Stimulated activated CD8-positive, alpha-beta memory T cell treated with anti-CD3 and anti-CD28 coated beads, Interleukin-15, amount 100 ng/mL, for 48 hours (primary cell): ENCODE measurements at regions not wholly inside any gene's neighbourhood (a gene's known extent, or its start where the extent isn't known, plus 50 kb on each side); places are given as distances from the start of the nearest gene placed in this dataset.

ENCODE experiments used
- DNase-seq, 2 donors: peaks; one replicate each; pipeline ENCODE4 v3.0.0-alpha.2; 2020; ENCODE audit warnings: low read depth in 2 of 2

- DNase-seq = no peak
Observed at GRCh38 chr1:55716610-55717009, 501.4 kb upstream of the USP24 start.

DNA sequence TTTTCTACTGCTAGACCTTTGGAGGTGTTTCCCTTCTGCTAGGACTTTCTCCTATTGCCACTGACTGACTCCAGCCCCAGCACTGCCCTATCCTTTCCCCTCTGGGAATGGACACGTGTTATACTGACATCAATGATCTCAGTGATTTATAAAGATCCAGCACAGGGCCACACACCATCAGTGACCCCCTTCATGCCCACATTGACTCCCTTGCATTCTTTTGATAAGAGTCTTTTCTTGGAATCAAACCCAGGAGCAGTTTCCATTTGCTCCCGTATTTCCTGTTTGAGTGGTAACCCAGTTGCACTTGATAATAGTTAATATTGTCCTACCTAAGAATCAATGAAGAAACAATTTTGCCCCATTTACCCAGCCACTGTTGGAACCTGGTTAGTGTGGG lies 501.0 kb upstream of the USP24 start:
- DNase-seq = no peak

- DNase-seq = no peak
Observed at GRCh38 chr1:55714230-55714629, 499.1 kb upstream of the USP24 start.

- no peak for DNase-seq
Observed at GRCh38 chr1:55713516-55713915, 498.4 kb upstream of the USP24 start.

DNA sequence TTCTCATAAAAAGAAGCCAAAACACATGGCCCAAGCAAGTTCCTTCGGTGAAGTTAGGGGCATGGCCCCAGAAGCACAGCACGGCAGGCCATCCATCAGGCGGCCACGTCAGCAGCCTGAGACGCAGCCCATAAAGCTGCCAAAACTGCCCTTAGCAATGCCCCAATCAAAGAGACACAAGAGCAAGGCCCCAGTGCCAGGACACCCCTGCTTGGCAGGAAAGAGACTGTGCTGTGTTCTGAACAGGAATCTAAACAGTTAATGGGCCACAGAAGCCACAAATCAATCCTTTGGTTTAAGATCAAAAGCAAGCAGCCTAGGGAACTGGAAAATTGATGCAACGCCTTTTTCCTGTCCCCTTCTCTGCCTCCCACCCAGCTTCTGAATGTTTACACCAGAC lies 497.0 kb upstream of the USP24 start:
- DNase-seq = no peak

DNA sequence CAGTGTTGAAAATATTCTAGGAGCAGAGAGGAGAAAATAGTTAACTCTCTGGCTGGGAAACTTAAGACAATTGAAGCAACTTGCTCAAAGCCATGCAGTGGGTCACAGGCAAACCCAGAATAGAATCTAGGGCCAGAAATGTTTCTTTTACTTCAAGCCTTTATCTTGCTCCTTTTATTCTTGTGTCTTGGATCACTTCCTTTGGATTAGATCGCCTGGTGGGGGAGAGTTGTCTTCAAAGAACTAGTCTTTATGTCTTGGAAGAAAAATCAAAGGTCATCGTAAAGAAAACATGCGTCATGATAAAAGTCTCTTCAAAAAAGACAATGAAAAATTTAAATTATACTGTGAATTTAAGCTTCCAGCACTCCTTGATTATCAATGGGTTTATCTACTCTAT lies 493.6 kb upstream of the USP24 start:
- DNase-seq = no peak

GRCh38 chr1:55707846-55708245 lies 492.7 kb upstream of the USP24 start:
- no peak for DNase-seq

- DNase-seq = no peak
Observed at GRCh38 chr1:55707196-55707595, 492.0 kb upstream of the USP24 start.

DNA sequence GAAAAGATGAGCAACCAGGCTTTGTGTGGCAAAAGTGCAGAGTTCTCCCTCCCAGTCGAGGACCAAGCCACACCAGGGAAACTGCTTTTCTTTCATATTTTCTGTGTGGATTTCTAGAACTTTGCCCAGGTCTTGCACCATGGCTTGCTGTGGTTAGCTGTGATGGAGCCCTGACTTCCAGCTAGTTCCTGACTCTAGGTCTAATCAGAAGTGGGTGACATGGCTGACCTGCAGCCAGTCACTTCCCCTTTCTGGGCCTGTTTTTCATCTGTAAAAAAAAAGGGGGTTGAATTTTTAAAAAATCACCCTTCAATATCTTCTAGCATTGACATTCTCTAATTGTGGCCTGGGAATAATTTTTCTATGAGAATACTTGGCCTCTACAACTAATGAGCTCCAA lies 491.2 kb upstream of the USP24 start:
- no peak for DNase-seq

DNA sequence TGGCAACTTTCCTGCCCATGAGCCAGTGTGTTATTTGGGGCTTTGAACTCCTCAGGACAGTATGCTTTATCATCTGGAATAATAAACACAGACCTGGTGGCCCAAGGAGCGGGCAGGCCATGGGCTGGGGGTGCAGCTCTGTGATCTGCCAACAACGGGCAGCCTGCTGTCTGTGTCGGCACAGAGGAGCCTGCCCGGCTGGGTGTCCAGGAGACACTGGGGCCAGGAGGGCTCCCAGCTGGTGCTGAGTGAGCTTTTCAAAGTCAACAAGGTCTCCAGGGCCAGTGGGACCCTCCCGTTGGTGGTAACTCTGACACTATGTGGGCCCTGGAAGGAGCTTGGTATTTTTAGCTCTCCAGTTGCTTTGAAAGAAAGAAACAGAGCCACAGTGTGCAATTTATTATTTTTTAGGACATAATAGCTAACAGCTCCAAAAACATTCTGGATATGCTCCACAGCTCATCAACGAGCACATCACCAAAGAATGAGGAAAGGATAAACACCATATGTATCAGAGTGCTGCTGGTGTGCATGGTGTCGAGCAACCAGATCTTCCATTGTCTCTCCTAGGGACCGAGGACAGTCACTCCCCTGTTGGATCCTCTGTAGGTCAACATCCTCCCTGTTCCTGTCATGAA lies 488.7 kb upstream of the USP24 start:
- DNase-seq = no peak

GRCh38 chr1:55702064-55702463 lies 486.9 kb upstream of the USP24 start:
- DNase-seq = no peak

DNA sequence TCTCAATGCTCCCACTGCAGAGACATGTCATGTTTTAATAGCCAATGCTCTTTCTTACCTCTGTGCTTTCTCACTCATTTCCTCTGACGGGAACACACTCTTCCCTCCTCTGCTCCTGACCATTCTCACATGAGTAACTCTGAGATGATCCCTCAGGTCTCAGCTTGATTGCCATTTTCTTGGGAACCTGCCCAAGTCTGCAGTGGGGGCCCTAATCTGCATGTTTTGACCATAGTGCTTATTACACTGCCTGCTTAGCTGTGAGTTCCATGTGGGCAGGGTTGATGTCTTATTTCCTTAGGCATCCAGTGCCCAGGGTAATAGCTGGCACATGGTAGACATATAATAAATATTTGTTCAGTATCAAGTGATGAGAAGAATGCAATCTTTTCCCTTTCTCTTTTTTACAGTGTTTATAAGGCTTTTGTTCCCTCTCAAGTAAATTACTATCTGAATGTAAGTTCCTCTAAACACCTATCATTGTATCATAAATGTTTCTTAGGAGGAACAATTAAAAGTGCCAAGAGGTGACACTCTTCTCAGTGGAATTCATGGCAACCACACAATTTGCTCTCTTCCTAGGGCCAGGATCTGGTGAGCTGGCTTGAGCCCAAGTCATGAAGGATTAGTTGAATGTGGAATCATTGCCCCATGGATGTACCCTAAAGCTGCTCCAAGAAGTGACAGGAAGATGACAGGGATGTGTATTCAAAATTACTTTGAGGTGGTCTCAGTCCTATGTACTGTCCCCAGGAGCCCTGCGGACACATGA lies 485.4 kb upstream of the USP24 start:
- DNase-seq = no peak

- no peak for DNase-seq
Observed at GRCh38 chr1:55699228-55699627, 484.1 kb upstream of the USP24 start.

DNA sequence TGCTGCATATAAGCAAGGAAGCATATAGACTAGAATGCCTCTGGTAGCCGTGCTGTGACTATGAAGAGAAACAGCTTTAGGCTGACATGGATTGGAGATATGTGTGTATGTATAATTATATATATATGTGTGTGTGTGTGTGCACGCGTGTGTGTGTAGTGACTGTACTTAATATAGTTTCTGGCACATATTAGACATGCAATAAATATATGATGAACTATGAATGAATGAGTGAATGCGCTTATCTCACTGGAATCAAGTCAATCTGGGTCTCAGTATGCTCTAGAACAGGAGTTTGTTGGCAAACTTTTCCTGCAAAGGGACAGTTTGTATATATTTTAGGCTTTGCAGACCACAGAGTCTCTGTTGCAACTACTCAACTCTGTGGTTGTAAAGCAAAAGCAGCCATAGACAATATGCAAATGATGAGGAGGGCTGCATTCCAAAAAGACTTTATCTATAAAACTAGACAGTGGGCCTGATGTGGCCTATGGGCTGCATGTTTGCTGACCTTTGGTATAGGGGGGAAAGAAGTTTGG lies 482.9 kb upstream of the USP24 start:
- DNase-seq = no peak

DNA sequence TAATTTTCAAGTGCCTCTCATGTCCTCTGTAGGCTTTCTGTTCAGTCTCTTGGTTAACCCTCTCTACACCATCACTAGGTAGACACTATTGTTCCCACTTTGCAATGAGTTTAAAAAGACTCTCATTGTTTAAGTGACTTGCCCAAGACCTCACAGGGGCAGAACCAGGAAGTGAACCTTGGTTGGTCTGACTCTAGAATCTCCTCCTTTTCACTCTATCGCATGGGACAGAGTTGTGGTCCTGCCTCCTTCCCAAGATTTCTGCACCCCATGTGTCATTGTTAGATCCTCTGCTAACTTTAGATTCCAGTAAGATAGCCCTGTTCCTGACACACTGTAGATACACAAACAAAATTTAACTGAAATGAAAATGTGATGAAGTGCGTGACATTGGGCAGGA lies 481.7 kb upstream of the USP24 start:
- DNase-seq = no peak

DNA sequence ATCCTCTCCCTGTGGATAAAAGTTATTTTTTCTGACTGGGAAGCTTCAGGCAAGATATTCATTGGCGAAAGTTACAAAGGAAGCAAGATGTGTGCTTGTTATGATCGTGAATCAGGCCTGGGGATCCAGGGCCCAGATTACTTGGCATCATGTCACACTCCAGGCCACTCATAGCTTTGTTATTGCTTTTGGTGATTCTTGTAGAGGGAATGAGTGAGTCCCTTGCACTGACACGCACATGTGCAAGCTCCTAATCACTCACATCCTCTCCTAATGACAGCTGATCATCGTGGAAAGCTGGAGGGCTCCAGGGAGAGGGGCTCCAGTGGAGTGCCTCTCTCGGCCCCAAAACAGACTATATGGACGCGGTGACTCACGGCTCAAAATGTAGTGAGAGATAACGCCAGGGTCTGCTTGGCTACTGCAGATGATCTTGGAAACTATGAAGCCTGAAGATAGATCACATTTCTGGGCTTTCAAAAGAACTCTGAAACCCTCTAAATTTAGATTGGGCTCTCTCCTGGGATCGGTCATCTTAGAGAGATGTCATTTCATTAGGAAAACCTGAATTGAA lies 481.1 kb upstream of the USP24 start:
- DNase-seq = no peak

- no peak for DNase-seq
Observed at GRCh38 chr1:55695552-55695951, 480.4 kb upstream of the USP24 start.

DNA sequence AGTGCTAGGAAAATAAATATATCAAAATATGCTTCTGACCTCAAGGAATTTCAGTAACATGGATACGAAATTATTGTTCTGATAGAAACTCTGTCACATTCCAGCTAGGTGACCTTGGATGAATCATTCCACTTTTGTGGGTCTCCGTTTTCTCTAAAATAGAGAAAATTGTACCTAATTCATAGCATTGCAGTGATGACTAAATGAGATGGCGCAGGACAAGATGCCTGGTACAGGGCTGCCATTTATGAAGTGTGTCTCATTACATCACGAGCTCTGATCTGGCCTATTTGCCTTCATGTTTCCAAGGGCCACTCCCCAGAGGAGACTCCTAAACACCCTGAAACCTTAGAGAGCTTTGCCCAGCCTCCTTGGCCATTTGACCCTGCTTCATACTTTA lies 480.0 kb upstream of the USP24 start:
- no peak for DNase-seq

DNA sequence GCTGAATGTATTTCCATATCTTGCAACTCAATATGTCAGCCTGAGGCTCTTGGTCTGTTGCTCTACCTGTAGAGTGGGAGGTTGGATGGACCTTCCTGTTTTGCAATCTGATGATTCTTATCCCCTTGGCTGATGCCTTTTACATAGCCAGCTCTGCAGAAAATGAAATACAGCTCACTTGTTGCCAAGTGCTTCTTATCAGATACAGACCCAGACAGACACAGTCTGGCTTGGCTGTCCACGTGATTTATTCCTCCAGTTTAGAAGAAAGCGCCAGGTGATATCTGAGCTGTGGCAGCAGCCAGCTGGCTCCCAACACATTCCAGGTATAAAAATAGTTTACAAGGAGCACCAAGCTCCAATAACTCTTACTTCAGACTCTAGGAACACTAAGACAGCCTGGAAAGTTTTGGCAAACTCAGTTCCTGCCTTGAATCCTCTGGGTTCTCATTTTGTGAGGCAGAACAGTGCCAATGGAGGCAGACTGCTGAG lies 479.2 kb upstream of the USP24 start:
- DNase-seq = no peak

DNA sequence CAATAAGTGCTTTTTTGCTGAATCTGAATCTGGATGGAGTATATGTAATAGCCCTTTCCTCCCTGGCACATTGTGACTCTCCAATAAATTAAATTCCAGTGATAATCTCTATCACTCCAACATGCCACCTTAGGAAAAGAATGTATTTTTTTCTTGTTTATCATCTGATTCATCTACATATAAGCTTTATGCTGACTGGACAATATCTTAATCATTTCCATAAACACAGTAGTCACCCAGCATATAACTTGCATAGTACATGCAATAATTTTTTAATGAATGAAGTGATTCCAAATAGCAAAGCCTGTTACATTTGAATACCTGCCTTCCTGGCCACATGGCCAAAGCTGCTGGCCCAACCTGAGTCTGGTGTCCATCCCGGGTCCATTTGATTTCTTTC lies 477.6 kb upstream of the USP24 start:
- no peak for DNase-seq

DNA sequence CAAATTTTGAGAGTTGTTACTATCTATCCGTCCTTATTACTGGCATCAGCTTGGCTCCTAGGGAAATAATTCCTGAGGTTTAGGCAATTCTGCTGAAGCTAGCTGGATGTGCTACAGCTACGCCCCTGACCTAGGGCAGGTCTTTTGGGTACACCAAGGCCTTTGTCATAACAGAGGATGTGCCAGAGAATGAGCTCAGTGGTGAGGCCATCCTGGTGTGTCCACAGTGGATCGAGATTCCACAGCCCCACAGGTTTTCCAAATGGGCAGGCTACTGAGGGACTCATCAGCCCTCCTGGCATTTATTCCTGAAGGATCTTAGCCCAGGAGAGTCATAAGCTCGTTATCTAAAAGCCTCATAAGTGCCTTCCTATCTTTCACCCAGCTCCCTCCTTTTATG lies 475.2 kb upstream of the USP24 start:
- DNase-seq = no peak

- no peak for DNase-seq
Observed at GRCh38 chr1:55689800-55690199, 474.6 kb upstream of the USP24 start.

GRCh38 chr1:55685560-55685959 lies 470.4 kb upstream of the USP24 start:
- DNase-seq = no peak
